Panc1 (cell line): ENCODE measurements at regions not wholly inside any gene's neighbourhood (a gene's known extent, or its start where the extent isn't known, plus 50 kb on each side); places are given as distances from the start of the nearest gene placed in this dataset.

Experiments
- ATAC-seq: fragments of 200-7000 bp; cut with Tn5 transposase; 2 replicates; pipeline ENCODE4 v1.9.1; 2020; ENCODE audit warnings: mild to moderate bottlenecking, moderate library complexity
- BruUV-seq: library from RNA; stranded (reverse); fragments of 400-500 nt; replicated peaks from 2 replicates; lab custom pipeline; 2021; lab: Mats Ljungman, UMichigan
- CTCF ChIA-PET: fragments of 300-600 bp; sonication (Branson Sonifier 250); formaldehyde crosslinking; loops from one replicate; lab custom pipeline; 2022; ENCODE audit warnings: antibody characterized with exemption; lab: Charles Lee
- POLR2A ChIA-PET: fragments of 300-600 bp; sonication (Branson Sonifier 250); formaldehyde crosslinking; loops from one replicate; lab custom pipeline; 2022; ENCODE audit warnings: antibody characterized with exemption; lab: Charles Lee
- DNase-seq: peaks from one replicate; pipeline ENCODE4 v3.0.0-alpha.2; 2010; ENCODE audit warnings: low read depth, low spot score
- H3K27ac ChIP-seq: 2 replicates; pipeline ENCODE4 v1.5.1; 2011; ENCODE audit warnings: mild to moderate bottlenecking, low read length, inconsistent platforms
- H3K27me3 ChIP-seq: fragments of 200-500 bp; sonication (Bioruptor generic); 2 replicates; pipeline ENCODE4 v1.6.0; 2014; ENCODE audit warnings: low read length, inconsistent platforms; ENCODE audit not compliant: control insufficient read depth, insufficient read depth
- H3K36me3 ChIP-seq: fragments of 200-500 bp; sonication (Bioruptor generic); 2 replicates; pipeline ENCODE4 v1.5.1; 2014; ENCODE audit warnings: inconsistent platforms, mild to moderate bottlenecking, low read length, moderate library complexity; ENCODE audit not compliant: control insufficient read depth, insufficient read depth
- H3K4me1 ChIP-seq: 2 replicates; pipeline ENCODE4 v1.5.1; 2011; ENCODE audit warnings: inconsistent platforms, mild to moderate bottlenecking, low read length, moderate library complexity; ENCODE audit not compliant: control insufficient read depth, insufficient read depth
- H3K4me3 ChIP-seq, 2 experiments: 2 replicates each; pipeline ENCODE4 v1.5.1; 2011 to 2012; ENCODE audit warnings: low read depth in 2 of 2, low read length in 2 of 2, mild to moderate bottlenecking in 2 of 2, inconsistent platforms in 1 of 2, moderate library complexity in 1 of 2
- H3K9me3 ChIP-seq: fragments of 200-500 bp; sonication (Bioruptor generic); 2 replicates; pipeline ENCODE4 v1.5.1; 2014; ENCODE audit warnings: low read depth, mild to moderate bottlenecking, inconsistent platforms, low read length, moderate library complexity; ENCODE audit not compliant: control insufficient read depth, insufficient read depth
- CTCF ChIP-seq: fragments of 450-650 bp; IDR thresholded peaks from 2 replicates; pipeline ENCODE4 v1.5.1; 2017; ENCODE audit warnings: mild to moderate bottlenecking
- POLR2AphosphoS5 ChIP-seq: IDR thresholded peaks from 2 replicates; pipeline ENCODE4 v1.6.1; 2012; ENCODE audit warnings: mild to moderate bottlenecking, low read depth, low read length, moderate library complexity
- REST ChIP-seq, 2 experiments: IDR thresholded peaks; 2 replicates each; pipeline ENCODE4 v1.6.1; 2011 to 2012; ENCODE audit warnings: low read depth in 2 of 2, control low read depth in 1 of 2, low read length in 1 of 2, mild to moderate bottlenecking in 1 of 2, moderate library complexity in 1 of 2; ENCODE audit not compliant: insufficient read depth in 1 of 2
- SIN3A ChIP-seq: IDR thresholded peaks from 2 replicates; pipeline ENCODE4 v1.6.1; 2012; ENCODE audit warnings: low read depth, mild to moderate bottlenecking, low read length, moderate library complexity, borderline replicate concordance; ENCODE audit not compliant: insufficient read depth
- TCF7L2 ChIP-seq: IDR thresholded peaks from 2 replicates; pipeline ENCODE4 v1.6.1; 2011; ENCODE audit warnings: mild to moderate bottlenecking, low read depth, low read length, inconsistent platforms
- in situ Hi-C: cut with HindIII; loops from 2 replicates; pipeline ENCODE4 v1.10.0; 2016; ENCODE audit warnings: low sequenced_read_pairs, low pct_unique_long_range_greater_than_20kb
- intact Hi-C: fragments of 100-400 bp; cut with micrococcal nuclease; formaldehyde crosslinking; loops from one replicate; pipeline ENCODE4 v1.10.0; 2022; ENCODE audit not compliant: unreplicated experiment

GRCh38 chr2:75319951-75320350 lies 120.6 kb upstream of the TACR1 start:
- POLR2A ChIA-PET, result no interaction called here
- H3K4me3 ChIP-seq, result no peak overlapping the region
- no peaks in the 10 kb centered on the region for H3K36me3 ChIP-seq
- ATAC-seq (no peak), DNase-seq (no peak)
- no peak overlapping the region for H3K27ac ChIP-seq
- CTCF ChIA-PET, result no interaction called here
- no peaks in the 10 kb centered on the region for H3K27me3 ChIP-seq
- in situ Hi-C loops, result no loop called here
- H3K9me3 ChIP-seq, result no peaks in the 10 kb centered on the region
- BruUV-seq, result no TSS peak
- no peak for TF ChIP-seq CTCF
- no peak for TF ChIP-seq TCF7L2
- TF ChIP-seq POLR2AphosphoS5, result no peak
- intact Hi-C loops, result no loop called here
- no peaks in the 10 kb centered on the region for H3K4me1 ChIP-seq

GRCh38 chr2:75317802-75318201 lies 118.5 kb upstream of the TACR1 start:
- in situ Hi-C loops, result no loop called here
- Histone ChIP-seq H3K9me3 (no peaks in the 10 kb centered on the region), H3K4me3 (no peak overlapping the region), H3K4me1 (no peaks in the 10 kb centered on the region), H3K27me3 (no peaks in the 10 kb centered on the region), H3K27ac (no peak overlapping the region), H3K36me3 (no peaks in the 10 kb centered on the region)
- ChIA-PET CTCF (no interaction called here), POLR2A (no interaction called here)
- BruUV-seq, result no TSS peak
- TF ChIP-seq SIN3A, result no peak
- no peak for TF ChIP-seq POLR2AphosphoS5
- TF ChIP-seq CTCF, result no peak
- ATAC-seq (no peak), DNase-seq (no peak)
- intact Hi-C loops, result no loop called here

- no TSS peak for BruUV-seq
- ChIA-PET POLR2A (no interaction called here), CTCF (no interaction called here)
- Histone ChIP-seq H3K4me3 (no peak overlapping the region), H3K36me3 (no peaks in the 10 kb centered on the region), H3K27me3 (no peaks in the 10 kb centered on the region), H3K27ac (no peak overlapping the region), H3K4me1 (no peaks in the 10 kb centered on the region), H3K9me3 (no peaks in the 10 kb centered on the region)
- intact Hi-C loops, result no loop called here
- TF ChIP-seq SIN3A (no peak), CTCF (no peak), TCF7L2 (no peak), POLR2AphosphoS5 (no peak), REST (IDR thresholded peaks at IDR 0.05; ENCODE audit: insufficient read depth in 1 of 2, low read depth in 2 of 2, low read length in 1 of 2) (no peak)
- DNase-seq (no peak), ATAC-seq (no peak)
- in situ Hi-C loops, result no loop called here
These were observed 118.0 kb upstream of the TACR1 start for GRCh38 chr2:75317316-75317715.
